HFFc6 (cell line): ENCODE measurements at regions not wholly inside any gene's neighbourhood (a gene's known extent, or its start where the extent isn't known, plus 50 kb on each side); places are given as distances from the start of the nearest gene placed in this dataset.

ENCODE experiments used
- DNase-seq: peaks from one replicate; pipeline ENCODE4 v3.0.0-alpha.2; 2018
- H3K27ac Mint-ChIP-seq: 2 replicates; pipeline ENCODE4 v1.8.0; 2020; ENCODE audit warnings: mild to moderate bottlenecking, mixed read lengths
- H3K27me3 Mint-ChIP-seq: 2 replicates; pipeline ENCODE4 v1.8.0; 2021; ENCODE audit warnings: mild to moderate bottlenecking, moderate library complexity, mixed read lengths; ENCODE audit not compliant: insufficient read depth
- H3K36me3 Mint-ChIP-seq: 2 replicates; pipeline ENCODE4 v1.8.0; 2021; ENCODE audit warnings: low read depth, mixed read lengths
- H3K4me1 Mint-ChIP-seq: 2 replicates; pipeline ENCODE4 v1.8.0; 2020; ENCODE audit warnings: low read depth, mixed read lengths
- H3K4me3 Mint-ChIP-seq: 2 replicates; pipeline ENCODE4 v1.8.0; 2020; ENCODE audit warnings: mild to moderate bottlenecking, moderate library complexity, mixed read lengths
- H3K9me3 Mint-ChIP-seq: 2 replicates; pipeline ENCODE4 v1.8.0; 2020; ENCODE audit warnings: mild to moderate bottlenecking, mixed read lengths
- TF ChIP-seq, protein P1 (sequence below): fragments of 200-600 bp; sonication (generic); IDR thresholded peaks from 2 replicates; pipeline ENCODE4 v1.5.0; 2021; ENCODE audit warnings: antibody characterized with exemption, mild to moderate bottlenecking

DNA sequence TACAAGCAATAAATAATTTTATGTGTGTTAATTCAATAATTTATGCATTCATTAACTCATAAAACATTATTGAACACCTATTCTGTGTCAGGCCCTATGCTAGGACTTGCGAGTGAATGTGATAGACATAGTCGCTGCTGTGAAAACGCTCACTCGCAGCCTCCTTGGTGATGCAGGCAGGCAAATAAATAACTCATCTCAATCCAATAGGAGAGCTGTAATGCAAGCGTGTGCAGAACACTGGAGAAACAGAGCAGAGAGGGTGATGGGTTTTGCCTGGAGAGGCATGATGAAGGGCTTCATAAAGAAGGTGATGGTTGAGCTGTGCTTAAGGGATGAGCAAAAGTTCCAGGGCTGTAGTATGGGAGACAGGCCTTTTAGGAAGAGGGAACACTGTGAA, 111.3 kb upstream of the ZNF462 start:
- no peak overlapping the region for H3K27ac Mint-ChIP-seq
- TF ChIP-seq, protein P1, sequence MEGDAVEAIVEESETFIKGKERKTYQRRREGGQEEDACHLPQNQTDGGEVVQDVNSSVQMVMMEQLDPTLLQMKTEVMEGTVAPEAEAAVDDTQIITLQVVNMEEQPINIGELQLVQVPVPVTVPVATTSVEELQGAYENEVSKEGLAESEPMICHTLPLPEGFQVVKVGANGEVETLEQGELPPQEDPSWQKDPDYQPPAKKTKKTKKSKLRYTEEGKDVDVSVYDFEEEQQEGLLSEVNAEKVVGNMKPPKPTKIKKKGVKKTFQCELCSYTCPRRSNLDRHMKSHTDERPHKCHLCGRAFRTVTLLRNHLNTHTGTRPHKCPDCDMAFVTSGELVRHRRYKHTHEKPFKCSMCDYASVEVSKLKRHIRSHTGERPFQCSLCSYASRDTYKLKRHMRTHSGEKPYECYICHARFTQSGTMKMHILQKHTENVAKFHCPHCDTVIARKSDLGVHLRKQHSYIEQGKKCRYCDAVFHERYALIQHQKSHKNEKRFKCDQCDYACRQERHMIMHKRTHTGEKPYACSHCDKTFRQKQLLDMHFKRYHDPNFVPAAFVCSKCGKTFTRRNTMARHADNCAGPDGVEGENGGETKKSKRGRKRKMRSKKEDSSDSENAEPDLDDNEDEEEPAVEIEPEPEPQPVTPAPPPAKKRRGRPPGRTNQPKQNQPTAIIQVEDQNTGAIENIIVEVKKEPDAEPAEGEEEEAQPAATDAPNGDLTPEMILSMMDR: no peak
- no peaks in the 10 kb centered on the region for H3K9me3 Mint-ChIP-seq
- no peaks in the 10 kb centered on the region for H3K4me1 Mint-ChIP-seq
- no peak for DNase-seq
- no peak overlapping the region for H3K4me3 Mint-ChIP-seq
- H3K27me3 Mint-ChIP-seq: no peaks in the 10 kb centered on the region; the same call in 1 of the 2 replicates
- H3K36me3 Mint-ChIP-seq: no peaks in the 10 kb centered on the region

DNA sequence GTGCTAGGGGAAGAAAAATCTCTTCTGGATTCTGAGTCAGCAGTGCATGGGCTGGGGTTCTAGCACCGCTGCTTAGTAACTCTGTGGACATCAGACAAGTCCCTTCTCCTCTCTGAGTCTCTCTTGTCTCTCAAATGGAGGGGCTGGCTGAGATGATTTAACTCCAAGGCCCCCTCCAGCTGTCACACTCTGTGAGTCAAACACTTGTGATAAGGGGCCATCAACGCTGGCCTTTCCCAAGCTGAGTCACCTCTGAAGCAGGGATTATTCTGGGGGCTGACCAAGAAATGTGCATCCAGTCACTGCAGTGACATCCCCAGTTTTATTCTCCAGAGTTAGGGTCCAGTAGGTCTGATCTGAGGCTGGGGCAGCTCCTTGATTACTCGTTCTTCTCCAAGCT, 110.4 kb upstream of the ZNF462 start:
- H3K27ac Mint-ChIP-seq: no peak overlapping the region
- H3K36me3 Mint-ChIP-seq: no peaks in the 10 kb centered on the region
- H3K9me3 Mint-ChIP-seq: no peaks in the 10 kb centered on the region
- no peaks in the 10 kb centered on the region for H3K4me1 Mint-ChIP-seq
- no peak for DNase-seq
- H3K4me3 Mint-ChIP-seq: no peak overlapping the region
- TF ChIP-seq, protein P1: no peak
- H3K27me3 Mint-ChIP-seq: no peaks in the 10 kb centered on the region; the same call in 1 of the 2 replicates

DNA sequence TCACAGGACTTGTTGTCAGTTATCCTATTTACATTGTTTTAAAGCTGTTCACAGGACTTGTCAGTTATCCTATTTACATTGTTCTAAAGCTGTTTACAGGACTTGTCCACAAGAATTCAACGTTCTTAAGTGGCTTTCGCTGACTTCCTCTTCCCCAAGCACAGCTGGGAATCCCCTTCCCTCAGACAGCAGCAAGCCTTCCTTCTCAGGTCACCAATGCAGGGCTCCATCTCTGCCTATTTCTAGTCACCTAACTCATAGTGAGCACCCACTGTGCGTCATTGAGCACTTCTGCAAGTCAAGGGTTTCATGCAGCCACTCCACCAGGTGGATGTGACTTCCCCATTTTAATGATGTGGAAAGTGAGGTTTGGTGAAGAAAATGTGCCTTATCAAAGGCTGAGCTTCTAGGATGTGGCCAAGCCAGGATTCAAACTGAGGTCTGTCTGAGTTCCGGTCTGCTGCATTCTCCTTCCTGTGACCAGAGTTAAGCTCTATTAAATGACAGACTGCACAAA, 109.8 kb upstream of the ZNF462 start:
- Mint-ChIP-seq H3K4me3 (no peak overlapping the region), H3K27me3 (no peaks in the 10 kb centered on the region; the same call in 1 of the 2 replicates), H3K36me3 (no peaks in the 10 kb centered on the region), H3K9me3 (no peaks in the 10 kb centered on the region), H3K27ac (no peak overlapping the region), H3K4me1 (no peaks in the 10 kb centered on the region)
- TF ChIP-seq, protein P1: no peak
- no peak for DNase-seq

DNA sequence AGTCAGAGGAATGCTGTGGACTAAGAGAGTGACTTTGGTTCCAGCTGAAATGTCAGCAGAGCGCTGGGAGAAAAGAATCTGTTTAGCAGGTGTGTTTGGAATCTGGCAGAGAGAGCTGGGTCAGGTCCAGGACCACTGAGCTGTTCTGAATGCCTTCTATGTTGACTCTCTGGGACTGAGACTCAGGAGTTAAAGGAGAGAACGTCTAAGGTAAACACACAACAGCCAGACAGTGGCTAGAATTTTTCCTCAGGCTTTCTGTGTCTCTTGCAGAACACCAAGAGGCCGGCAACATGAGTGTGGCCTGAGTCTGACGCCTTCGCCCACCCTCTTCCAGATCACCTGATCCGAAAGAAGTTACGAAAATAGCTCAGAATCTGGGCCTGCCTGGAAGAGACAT, 107.2 kb upstream of the ZNF462 start:
- H3K36me3 Mint-ChIP-seq: no peaks in the 10 kb centered on the region
- DNase-seq: no peak
- no peaks in the 10 kb centered on the region for H3K9me3 Mint-ChIP-seq
- H3K27me3 Mint-ChIP-seq: no peaks in the 10 kb centered on the region; the same call in none of the 2 replicates
- no peak overlapping the region for H3K27ac Mint-ChIP-seq
- no peak overlapping the region for H3K4me3 Mint-ChIP-seq
- TF ChIP-seq, protein P1: no peak
- H3K4me1 Mint-ChIP-seq: no peaks in the 10 kb centered on the region

DNA sequence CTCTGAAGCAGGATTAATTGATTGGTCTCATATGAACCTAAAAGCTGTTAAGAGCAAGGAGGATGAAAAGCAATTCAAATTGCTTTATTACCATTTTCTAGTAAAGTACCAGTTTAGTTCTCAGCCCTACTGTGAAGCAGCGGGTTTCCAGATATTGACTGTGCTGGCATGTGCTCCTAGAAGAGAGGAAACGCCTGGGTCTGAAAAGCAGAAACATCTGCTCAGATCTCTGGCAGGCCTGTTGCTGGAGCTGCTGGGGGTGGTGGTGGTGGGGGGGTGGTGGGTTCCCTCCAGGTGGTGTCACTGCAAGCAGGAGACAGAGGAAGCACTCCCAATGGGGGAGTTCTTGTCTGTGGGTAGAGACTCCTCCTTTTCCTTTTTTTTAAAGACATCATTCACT, 105.5 kb upstream of the ZNF462 start:
- no peak for DNase-seq
- TF ChIP-seq, protein P1: no peak
- H3K36me3 Mint-ChIP-seq: no peaks in the 10 kb centered on the region

DNA sequence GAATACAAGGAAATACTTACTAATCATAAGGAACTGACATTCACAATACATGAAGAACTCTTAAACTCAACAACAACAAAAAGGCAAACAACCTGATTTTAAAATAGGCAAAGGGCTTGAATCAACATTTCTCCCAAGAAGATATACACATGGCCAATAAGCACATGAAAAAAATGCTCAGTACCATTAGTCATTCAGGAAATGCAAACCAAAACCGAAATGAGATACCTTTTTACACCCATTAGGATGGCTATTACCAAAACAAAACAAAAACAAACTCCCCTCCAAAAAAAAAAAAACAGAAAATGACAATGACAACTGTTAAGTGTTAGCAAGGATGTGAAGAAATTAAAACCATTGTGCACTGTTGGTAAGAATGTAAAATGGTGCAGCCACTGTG, 104.1 kb upstream of the ZNF462 start:
- no peak for DNase-seq
- Mint-ChIP-seq H3K4me1 (no peaks in the 10 kb centered on the region), H3K4me3 (no peak overlapping the region), H3K27me3 (no peaks in the 10 kb centered on the region; the same call in 1 of the 2 replicates), H3K27ac (no peak overlapping the region), H3K36me3 (no peaks in the 10 kb centered on the region), H3K9me3 (no peaks in the 10 kb centered on the region)
- TF ChIP-seq, protein P1: no peak

More for the DNA sequence above, 105.5 kb upstream of the ZNF462 start:
- no peak overlapping the region for H3K4me3 Mint-ChIP-seq
- no peaks in the 10 kb centered on the region; the same call in 1 of the 2 replicates for H3K27me3 Mint-ChIP-seq
- H3K27ac Mint-ChIP-seq: no peak overlapping the region
- no peaks in the 10 kb centered on the region for H3K4me1 Mint-ChIP-seq
- H3K9me3 Mint-ChIP-seq: no peaks in the 10 kb centered on the region
